ENCODE measurements at regions not wholly inside any gene's neighbourhood (a gene's known extent, or its start where the extent isn't known, plus 50 kb on each side); places are given as distances from the start of the nearest gene placed in this dataset.

- TF ChIP-seq, protein P1, sequence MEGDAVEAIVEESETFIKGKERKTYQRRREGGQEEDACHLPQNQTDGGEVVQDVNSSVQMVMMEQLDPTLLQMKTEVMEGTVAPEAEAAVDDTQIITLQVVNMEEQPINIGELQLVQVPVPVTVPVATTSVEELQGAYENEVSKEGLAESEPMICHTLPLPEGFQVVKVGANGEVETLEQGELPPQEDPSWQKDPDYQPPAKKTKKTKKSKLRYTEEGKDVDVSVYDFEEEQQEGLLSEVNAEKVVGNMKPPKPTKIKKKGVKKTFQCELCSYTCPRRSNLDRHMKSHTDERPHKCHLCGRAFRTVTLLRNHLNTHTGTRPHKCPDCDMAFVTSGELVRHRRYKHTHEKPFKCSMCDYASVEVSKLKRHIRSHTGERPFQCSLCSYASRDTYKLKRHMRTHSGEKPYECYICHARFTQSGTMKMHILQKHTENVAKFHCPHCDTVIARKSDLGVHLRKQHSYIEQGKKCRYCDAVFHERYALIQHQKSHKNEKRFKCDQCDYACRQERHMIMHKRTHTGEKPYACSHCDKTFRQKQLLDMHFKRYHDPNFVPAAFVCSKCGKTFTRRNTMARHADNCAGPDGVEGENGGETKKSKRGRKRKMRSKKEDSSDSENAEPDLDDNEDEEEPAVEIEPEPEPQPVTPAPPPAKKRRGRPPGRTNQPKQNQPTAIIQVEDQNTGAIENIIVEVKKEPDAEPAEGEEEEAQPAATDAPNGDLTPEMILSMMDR (IDR thresholded peaks at IDR 0.05; ENCODE audit: insufficient read depth, missing control alignments), result peak; percentile 23
- DNase-seq (ENCODE audit: insufficient read length, low spot score), result no peak
- no peak for FAIRE-seq
These were observed 64.1 kb downstream of the ZNF641 start for GRCh38 chr12:48286665-48287064.

DNA sequence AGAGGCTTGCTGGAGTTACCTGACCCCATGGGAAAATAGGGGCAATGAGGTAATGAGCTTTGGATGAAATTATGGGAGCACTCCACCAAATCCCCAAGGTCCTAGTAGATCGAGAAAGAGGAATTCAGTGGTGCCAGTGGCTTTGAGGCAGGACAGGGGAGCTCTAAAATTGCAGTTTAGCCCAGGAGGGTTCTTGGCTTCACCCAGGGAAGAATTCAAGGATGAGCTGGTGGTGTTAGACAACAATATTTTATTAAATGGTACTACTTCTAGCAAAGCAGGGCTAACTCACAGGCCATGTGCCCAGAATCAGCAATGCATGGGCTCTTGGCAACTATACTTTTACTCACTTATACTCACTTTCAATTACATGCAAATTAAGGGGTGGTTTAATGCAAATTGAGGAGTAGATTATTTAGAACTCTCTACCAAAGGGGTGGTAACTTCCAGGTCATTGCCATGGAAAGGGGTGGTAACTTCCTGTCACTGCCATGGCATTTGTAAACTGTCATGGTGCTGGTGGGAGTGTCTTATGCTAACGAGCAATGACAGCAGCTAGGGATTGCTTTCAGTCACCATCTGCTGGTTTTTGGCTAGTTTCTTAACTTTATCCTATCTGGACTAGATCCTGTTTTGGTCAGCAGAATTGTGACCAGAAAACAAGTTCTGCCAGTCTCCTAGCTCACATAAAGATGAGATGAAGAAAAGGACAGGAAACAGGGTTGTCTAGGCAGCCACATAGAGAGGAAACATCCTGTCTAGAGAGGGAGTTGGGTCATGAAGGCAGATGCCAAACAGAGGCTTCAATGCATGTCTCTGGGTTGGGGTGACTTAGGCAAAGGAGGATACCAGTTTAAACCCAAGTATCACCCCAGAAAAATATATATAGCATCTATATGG, 64.7 kb downstream of the ZNF641 start:
- DNase-seq (ENCODE audit: insufficient read length, low spot score) (no peak), FAIRE-seq (no peak)
- TF ChIP-seq, protein P1 (IDR thresholded peaks at IDR 0.05; ENCODE audit: insufficient read depth, missing control alignments), result no peak

DNA sequence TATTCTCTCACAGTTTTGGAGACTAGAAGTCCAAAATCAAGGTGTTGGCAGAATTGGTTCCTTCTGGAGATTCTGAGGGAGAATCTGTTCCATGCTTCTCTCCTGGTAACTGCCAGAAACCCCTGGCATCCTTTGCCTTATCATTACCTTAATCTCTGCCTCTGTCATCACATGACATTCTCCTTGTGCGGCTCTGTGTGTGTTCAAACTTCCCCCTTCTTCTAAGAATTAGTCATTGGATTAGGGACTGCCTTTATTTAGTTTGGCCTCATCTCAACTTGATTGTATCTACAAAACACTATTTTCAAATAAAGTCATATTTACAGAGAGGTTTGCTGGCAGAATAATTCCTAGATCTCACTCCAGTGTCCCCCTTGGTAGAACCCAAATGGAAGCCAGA, 68.9 kb downstream of the ZNF641 start:
- no peak for FAIRE-seq
- TF ChIP-seq, protein P1 (IDR thresholded peaks at IDR 0.05; ENCODE audit: insufficient read depth, missing control alignments), result no peak

GRCh38 chr12:48280572-48280971, 70.1 kb downstream of the ZNF641 start:
- DNase-seq (ENCODE audit: insufficient read length, low spot score) (no peak), FAIRE-seq (no peak)
- TF ChIP-seq, protein P1 (IDR thresholded peaks at IDR 0.05; ENCODE audit: insufficient read depth, missing control alignments), result no peak

More for the DNA sequence above, 68.9 kb downstream of the ZNF641 start:
- no peak for DNase-seq (ENCODE audit: insufficient read length, low spot score)

- TF ChIP-seq, protein P1 (IDR thresholded peaks at IDR 0.05; ENCODE audit: insufficient read depth, missing control alignments), result no peak
- DNase-seq (ENCODE audit: insufficient read length, low spot score), result no peak
- FAIRE-seq, result no peak
These were observed 71.1 kb downstream of the ZNF641 start for GRCh38 chr12:48279601-48280000.

DNA sequence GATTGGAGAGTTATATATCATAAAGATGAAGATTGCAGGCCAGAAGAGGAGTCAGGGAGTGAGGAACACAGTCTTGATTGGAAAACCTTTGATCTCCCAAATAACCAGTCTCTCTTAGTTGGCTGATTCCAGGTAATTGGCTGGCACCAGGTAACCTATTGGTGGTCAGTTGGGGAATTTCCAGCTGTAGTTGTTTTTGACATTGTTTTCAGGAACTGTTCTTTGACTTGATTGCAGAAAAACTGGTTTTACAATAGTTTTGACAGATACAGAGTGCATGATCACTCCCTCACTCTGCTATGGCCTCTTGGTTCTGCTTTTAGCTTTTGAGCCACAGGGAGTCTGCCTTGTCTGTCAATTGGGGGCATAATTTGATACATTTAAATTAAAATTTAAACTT, 71.6 kb downstream of the ZNF641 start:
- TF ChIP-seq, protein P1 (IDR thresholded peaks at IDR 0.05; ENCODE audit: insufficient read depth, missing control alignments), result no peak
- FAIRE-seq (no peak), DNase-seq (ENCODE audit: insufficient read length, low spot score) (no peak)

GRCh38 chr12:48276621-48277020, 73.5 kb upstream of the OR10AD1 start:
- TF ChIP-seq, protein P1 (IDR thresholded peaks at IDR 0.05; ENCODE audit: insufficient read depth, missing control alignments), result no peak
- no peak for FAIRE-seq
- no peak for DNase-seq (ENCODE audit: insufficient read length, low spot score)
